NCI-H1105 treated with DMSO at 0.1 percent for 48 hours (cell line): ENCODE measurements at regions not wholly inside any gene's neighbourhood (a gene's known extent, or its start where the extent isn't known, plus 50 kb on each side); places are given as distances from the start of the nearest gene placed in this dataset.
A peak's percentile ranks its signal among the peaks of the same experiment; 100 is the strongest.
"Not testable (repeated sequence)": the region's sequence is repeated elsewhere in the genome, so short reads cannot be mapped to it uniquely, and the experiment has no call there.

ENCODE experiments used
- DNase-seq: peaks from one replicate; lab custom pipeline; 2025; lab: John Stamatoyannopoulos, UW

- no peak for DNase-seq
Measured at GRCh38 chr3:86794361-86795065, 196.4 kb downstream of the VGLL3 start.

GRCh38 chr3:86793786-86794185 is 197.2 kb downstream of the VGLL3 start:
- no peak for DNase-seq

- no peak for DNase-seq
Measured at GRCh38 chr3:86792316-86792715, 198.6 kb downstream of the VGLL3 start.

- no peak for DNase-seq
Measured at GRCh38 chr3:86790884-86791549, 199.9 kb downstream of the VGLL3 start.

GRCh38 chr3:86788371-86788770 is 202.6 kb downstream of the VGLL3 start:
- DNase-seq: no peak

- no peak for DNase-seq
Measured at GRCh38 chr3:86787091-86787490, 203.9 kb downstream of the VGLL3 start.

- DNase-seq: peak; percentile 5
Measured at GRCh38 chr3:86785386-86785785, 205.6 kb downstream of the VGLL3 start.

GRCh38 chr3:86782866-86783265 is 208.1 kb downstream of the VGLL3 start:
- DNase-seq: no peak

- no peak for DNase-seq
Measured at GRCh38 chr3:86782286-86782685, 208.7 kb downstream of the VGLL3 start.

GRCh38 chr3:86774082-86774691 is 216.8 kb downstream of the VGLL3 start:
- DNase-seq: peak; percentile 34

- no peak for DNase-seq
Measured at GRCh38 chr3:86772699-86773098, 218.2 kb downstream of the VGLL3 start.

- DNase-seq: no peak
Measured at GRCh38 chr3:86771741-86772512, 219.0 kb downstream of the VGLL3 start.

GRCh38 chr3:86766331-86766730 is 224.6 kb downstream of the VGLL3 start:
- DNase-seq: no peak

- not testable (repeated sequence) for DNase-seq
Measured at GRCh38 chr3:86757322-86758179, 233.4 kb downstream of the VGLL3 start.

- no peak for DNase-seq
Measured at GRCh38 chr3:86748015-86748414, 242.9 kb downstream of the VGLL3 start.

GRCh38 chr3:86744051-86744450 is 246.9 kb downstream of the VGLL3 start:
- DNase-seq: peak; percentile 25

- no peak for DNase-seq
Measured at GRCh38 chr3:86743233-86743632, 247.7 kb downstream of the VGLL3 start.

- no peak for DNase-seq
Measured at GRCh38 chr3:86740751-86741150, 250.2 kb downstream of the VGLL3 start.

- no peak for DNase-seq
Measured at GRCh38 chr3:86739244-86739643, 251.7 kb downstream of the VGLL3 start.

- DNase-seq: no peak
Measured at GRCh38 chr3:86738684-86739083, 252.3 kb downstream of the VGLL3 start.

- no peak for DNase-seq
Measured at GRCh38 chr3:86737517-86737916, 253.4 kb downstream of the VGLL3 start.

- no peak for DNase-seq
Measured at GRCh38 chr3:86733257-86733656, 257.7 kb downstream of the VGLL3 start.
